Islet of Langerhans (tissue), 1 donor: ENCODE measurements at regions not wholly inside any gene's neighbourhood (a gene's known extent, or its start where the extent isn't known, plus 50 kb on each side); places are given as distances from the start of the nearest gene placed in this dataset.
"Not testable (repeated sequence)": the region's sequence is repeated elsewhere in the genome, so short reads cannot be mapped to it uniquely, and the experiment has no call there.

ENCODE experiments used
- FAIRE-seq: peaks from one replicate; lab custom pipeline; 2011; peaks lifted over from hg19 to GRCh38; lab: Jason Lieb, UNC

- no peak for FAIRE-seq
Measured at GRCh38 chr11:34754171-34754823, 133.4 kb downstream of the EHF start.

DNA sequence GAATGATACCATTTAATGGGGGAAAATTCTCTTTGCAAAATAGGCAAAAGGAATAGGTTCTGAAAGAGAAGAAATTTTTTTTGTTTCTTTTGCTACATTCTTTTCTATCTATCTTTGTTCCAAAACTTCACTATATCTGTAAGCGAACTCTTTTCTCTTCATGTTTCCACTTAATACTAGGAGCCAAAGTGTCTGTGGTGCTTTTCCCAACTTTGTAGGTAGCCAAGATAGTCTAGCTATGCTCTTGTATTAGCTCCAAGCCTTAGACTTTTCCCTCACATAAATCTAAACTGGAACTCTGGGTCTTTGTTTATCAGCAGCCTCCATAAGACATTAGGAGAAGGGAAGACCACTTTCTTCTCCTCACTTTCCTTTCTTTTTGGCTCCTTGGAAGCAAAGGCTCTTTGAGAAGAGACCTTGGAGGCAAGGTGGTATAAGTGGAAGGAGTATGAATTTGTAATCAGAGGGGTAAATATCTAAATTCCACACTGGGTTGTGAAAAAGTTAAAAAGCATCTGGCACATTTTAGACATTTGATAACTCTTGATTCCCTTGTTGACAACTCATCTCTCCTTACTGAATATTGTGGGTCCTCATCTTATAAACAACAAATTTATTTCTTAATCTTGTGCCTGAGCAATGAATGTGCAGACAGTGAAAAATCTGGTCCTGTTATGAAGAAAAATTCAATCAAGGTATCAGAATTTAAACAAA, 130.0 kb downstream of the EHF start:
- no peak for FAIRE-seq

- FAIRE-seq: no peak
Measured at GRCh38 chr11:34749666-34750659, 129.1 kb downstream of the EHF start.

- FAIRE-seq: no peak
Measured at GRCh38 chr11:34748036-34748435, 127.1 kb downstream of the EHF start.

DNA sequence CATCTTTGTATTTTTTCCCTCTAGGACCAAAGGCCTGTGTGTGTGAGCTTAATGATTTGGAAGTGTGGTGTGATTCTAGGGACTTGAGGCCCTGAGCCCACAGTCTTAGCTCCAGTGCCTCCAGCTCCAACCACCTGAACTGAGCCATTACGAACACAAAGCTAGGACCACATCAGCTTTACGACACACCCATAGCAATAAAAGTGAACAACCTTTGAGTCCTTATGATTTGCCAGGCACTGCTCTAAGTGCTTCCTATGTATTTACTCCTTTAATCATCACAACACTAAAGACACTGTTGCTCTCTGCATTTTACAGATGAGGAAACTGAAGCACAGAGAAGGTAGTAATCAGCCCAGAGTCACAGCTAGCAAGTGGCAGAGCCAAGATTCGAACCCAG, 126.4 kb downstream of the EHF start:
- FAIRE-seq: no peak

GRCh38 chr11:34745195-34745594, 124.3 kb downstream of the EHF start:
- no peak for FAIRE-seq

DNA sequence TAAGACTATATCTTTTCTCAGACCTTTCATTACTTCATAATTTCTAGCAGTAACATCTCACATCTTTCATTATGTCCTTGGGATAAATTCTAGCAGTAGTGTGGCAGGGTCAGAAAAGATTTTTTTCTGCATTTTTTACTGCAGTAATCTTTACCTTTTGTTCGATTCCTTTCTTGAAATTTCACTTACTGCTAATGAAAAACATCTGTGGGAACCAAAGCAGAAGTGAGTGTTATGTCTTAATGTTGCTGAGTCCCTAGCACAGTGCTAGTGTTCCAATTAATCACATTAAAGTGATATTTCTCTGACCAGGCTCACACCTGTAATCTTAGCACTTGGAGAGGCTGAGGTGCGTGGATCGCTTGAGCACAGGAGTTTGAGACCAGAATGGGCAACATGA, 123.6 kb downstream of the EHF start:
- FAIRE-seq: no peak

GRCh38 chr11:34738237-34738636, 117.3 kb downstream of the EHF start:
- FAIRE-seq: no peak

DNA sequence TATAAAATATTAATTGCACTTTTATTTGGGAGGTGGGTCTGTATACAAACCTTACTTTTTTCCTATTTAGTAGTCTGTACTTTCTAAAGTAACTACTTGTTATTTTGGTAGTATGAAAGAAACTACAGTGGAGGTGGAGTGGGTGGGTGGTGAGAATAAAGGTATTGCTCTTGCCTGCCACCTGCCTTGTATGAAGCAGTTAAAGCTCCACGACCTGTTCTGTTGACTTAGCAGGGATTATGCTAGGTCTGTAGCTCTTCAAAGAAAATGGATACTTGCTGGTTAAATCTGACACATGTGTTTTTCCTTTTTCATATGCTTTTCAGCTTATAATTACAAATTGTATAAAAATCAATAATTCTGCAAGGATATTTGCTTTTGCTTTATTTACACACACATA, 111.9 kb downstream of the EHF start:
- no peak for FAIRE-seq

DNA sequence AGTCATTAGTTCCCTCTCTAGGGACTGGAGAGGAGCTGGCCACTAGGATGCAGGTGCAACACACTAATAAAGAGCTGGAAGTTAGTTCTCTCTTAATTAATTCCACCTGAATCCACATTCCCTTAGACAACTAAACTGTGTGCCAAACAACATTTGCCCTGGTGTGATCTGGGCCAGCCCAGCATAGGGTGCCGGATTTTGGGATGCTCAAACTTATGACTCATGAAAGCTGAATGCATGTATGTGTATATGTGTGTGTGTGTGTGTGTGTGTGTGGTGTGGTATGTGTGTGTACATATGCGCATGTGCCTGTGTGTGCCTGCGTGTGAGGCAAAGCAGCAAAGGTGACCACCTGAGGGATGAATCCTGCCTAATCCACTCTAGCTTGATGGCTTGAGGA, 110.7 kb downstream of the EHF start:
- no peak for FAIRE-seq

GRCh38 chr11:34730544-34731295, 109.8 kb downstream of the EHF start:
- FAIRE-seq: no peak

DNA sequence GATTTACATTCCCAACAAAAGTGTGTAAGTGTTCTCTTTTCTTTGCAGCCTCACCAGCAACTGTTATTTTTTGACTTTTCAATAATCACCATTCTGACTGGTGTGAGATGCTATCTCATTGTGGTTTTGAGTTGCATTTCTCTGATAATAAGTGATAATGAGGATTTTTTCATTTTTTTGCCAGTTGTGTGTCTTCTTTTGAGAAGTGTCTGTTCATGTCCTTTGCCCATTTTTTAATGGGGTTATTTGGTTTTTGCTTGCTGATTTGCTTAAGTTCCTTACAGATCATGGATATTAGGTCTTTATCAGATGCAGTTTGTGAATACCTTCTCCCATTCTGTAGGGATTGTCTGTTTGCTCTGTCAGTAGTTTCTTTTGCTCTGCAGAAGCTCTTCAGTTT, 107.7 kb downstream of the EHF start:
- FAIRE-seq: no peak

- no peak for FAIRE-seq
Measured at GRCh38 chr11:34727228-34727737, 106.4 kb downstream of the EHF start.

DNA sequence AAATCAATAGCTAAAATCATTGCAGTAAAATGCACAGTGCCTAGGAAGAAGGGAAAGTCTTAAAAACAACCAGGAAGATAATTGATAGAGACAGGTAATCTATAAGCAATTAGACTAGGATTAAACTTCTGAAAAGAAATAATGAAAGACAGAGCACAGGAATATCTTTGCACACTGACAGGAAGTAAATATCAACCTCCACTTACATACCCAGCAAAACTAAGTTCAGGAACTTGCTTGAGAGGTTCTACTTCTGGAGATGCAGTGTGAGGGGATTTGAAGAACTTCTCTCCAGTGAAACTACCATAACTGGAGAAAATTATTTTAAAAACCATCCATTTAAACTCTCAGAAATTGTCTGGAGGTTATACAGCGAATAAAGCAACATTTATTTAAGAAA, 104.1 kb downstream of the EHF start:
- FAIRE-seq: no peak

GRCh38 chr11:34721646-34722045, 100.8 kb downstream of the EHF start:
- FAIRE-seq: no peak

DNA sequence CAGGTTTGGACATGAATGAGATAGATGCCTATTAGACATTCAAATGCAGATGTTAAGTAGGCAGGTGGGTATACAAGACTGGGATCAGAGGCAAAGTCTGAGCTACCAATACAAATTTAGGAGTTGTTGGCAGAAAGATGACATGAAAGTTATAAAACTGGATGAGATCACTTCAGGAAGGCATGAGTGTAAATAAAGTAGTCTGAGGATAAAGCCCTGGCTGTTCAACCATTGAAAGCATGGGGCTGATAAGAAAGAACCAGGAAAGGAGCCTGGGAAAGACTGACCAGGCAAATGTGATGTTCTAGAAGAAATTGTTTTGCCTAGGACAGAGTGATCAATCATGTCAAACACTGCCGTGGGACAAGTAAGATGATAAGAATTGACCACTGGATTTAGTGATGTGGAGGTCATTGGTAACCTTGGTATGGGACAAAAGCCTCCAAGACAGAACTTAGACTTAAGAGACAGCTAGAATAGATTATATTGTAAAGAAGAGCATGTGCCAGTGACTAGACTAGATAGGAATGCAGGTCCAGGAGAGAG, 98.5 kb downstream of the EHF start:
- no peak for FAIRE-seq

DNA sequence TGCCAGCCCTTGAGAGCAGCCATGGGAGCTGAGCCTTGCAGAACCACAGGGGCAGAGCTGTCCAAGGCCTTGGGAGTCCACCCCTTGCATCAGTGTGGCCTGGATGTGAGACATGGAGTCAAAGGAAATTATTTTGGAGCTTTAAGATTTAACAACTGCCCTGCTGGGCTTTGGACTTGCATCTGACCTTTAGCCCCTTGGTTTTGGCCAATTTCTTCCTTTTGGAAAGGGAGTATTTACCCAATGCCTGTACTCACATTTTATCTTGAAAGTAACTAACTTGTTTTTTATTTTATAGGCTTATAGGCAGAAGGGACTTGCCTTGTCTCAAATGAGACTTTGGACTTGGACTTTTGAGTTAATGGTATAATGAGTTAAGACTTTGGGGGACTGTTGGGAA, 92.7 kb downstream of the EHF start:
- FAIRE-seq: not testable (repeated sequence)
